ENCODE measurements at regions not wholly inside any gene's neighbourhood (a gene's known extent, or its start where the extent isn't known, plus 50 kb on each side); places are given as distances from the start of the nearest gene placed in this dataset.

DNA sequence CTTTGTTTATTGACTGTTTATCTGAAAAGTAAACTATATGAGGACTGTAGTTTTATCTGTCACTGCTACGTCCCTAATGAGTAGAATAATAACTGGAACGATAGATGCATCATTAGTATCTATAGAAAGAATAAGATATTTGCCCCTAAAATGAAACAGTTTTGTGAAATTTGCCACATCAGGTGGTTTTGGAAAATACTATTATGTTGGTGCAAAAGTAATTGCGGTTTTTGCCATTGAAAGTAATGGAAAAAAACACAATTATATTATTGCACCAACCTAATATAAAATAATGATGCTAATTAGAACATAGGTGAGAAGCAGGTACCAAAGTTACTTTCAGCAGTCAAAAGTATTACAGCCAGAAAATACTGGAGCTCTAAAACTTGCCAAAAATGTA is 158.3 kb downstream of the PABPC4L start:
- DNase-seq = no peak
- in situ Hi-C loops (cut with HindIII; ENCODE audit: low pct_ligation_motif_present, low pct_unique_long_range_greater_than_20kb, low sequenced_read_pairs) = no loop called here

DNA sequence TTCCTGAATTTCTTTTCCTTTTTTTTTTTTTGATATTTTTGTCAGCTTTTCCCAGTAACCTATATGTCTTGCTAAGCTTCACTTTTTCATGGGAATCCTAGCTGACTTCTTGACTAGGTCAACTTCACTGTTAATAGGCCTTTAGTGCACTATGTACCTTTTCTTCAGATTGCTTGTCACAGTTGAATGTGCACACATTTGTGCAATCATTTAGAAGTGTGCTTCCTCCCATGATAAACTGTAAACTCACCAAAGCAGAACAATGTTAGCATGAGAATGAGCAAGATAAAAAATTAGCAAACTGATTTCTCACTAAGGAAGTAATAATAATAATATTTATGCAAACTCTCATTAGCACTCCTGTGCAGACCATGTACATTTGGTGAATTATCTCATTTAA is 173.2 kb downstream of the PABPC4L start:
- peak; percentile 4 for DNase-seq
- in situ Hi-C loops (cut with HindIII; ENCODE audit: low pct_ligation_motif_present, low pct_unique_long_range_greater_than_20kb, low sequenced_read_pairs) = no loop called here

DNA sequence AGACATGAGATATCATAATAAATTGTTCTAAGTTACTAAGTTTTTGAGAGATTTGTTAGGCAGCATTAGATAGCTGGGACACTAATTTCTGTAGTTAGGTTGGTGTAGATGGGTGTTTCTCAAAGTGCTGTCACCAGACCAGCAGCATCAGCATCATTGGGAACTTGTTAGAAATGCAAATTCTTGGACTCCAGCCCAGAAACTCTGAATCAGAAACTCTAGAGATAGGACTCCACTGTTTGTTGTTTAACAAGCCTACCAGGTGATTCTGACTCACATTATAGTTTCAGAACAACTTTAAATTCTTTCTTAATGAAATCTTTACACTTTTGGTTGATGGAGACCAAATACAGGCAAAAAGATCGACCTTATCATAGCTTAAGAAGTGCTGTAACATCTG is 173.7 kb downstream of the PABPC4L start:
- in situ Hi-C loops (cut with HindIII; ENCODE audit: low pct_ligation_motif_present, low pct_unique_long_range_greater_than_20kb, low sequenced_read_pairs) = no loop called here
- DNase-seq = peak; percentile 64

DNA sequence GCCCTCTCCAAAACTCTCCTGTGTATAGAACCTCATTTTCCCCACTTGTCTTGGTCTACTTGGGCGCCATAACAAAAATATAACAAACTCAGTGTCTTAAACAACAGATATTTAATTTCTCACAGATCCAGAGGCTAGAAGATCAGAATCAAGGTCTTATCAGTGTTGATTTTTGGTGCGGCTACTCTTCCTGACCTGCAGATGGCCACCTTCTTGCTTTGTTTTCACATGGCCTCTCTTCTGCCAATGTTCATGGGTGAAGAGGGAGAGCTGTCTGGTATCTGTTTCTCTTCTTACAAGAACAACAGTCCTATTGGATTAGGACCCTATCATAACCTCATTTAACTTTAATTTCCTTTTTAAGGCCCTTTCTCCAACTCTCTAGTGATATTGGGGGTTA is 177.3 kb downstream of the PABPC4L start:
- in situ Hi-C loops (cut with HindIII; ENCODE audit: low pct_ligation_motif_present, low pct_unique_long_range_greater_than_20kb, low sequenced_read_pairs) = no loop called here
- DNase-seq = peak; percentile 52

DNA sequence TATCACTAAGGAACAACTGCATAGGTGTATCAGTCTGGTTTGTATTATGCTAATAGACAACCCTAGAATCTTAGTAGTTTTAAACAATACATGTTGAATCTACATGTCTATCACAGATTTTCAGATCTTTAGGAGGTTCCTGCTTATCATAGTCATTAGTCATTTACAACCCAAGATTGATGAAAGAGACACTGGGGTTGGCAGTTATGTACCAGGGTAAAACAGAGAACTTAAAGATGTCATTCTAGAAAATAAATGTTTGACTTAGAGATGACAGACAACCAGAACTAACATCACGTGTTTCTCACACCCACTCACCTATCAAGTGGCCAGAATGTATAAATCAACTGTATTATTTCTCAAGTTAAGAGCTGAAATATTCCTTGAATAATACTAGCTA is 181.9 kb downstream of the PABPC4L start:
- DNase-seq = no peak
- in situ Hi-C loops (cut with HindIII; ENCODE audit: low pct_ligation_motif_present, low pct_unique_long_range_greater_than_20kb, low sequenced_read_pairs) = no loop called here

DNA sequence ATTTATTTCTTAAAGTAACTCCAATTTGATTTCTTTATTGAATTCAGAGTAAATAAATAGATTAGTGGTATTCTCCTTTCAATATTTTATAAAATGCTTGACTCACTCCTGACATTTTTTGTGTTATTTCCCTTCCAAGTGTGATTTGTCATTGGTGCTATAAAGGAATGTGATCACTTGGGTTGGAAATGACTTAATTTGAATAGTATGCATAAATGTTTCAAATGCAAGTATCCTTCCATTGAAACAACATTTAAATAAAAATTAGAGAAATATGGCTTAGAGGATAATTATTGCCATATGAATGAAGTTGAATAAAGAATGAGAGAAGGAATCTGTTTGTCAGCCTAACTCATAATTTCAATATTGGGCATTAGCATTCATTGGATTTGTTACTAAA is 182.7 kb downstream of the PABPC4L start:
- DNase-seq = no peak
- in situ Hi-C loops (cut with HindIII; ENCODE audit: low pct_ligation_motif_present, low pct_unique_long_range_greater_than_20kb, low sequenced_read_pairs) = no loop called here

DNA sequence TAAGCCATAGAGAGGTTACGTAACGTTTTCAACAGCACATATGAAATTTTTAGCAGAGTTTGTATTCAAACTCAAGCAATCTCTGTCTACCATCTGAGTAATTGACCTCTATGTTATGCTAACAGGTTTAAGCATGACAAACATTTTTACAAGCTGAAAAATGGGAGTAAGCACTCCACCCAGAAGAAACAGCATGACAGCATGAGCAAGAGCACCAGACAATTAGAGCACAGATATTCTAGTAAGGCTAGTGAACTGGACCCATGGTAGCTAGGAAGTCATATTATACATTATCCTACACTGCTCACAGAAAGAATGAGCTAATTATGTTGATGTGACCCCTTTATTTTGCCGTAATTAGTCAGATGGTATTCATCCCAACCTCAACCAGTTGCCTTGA is 200.5 kb downstream of the PABPC4L start:
- no peak for DNase-seq
- in situ Hi-C loops (cut with HindIII; ENCODE audit: low pct_ligation_motif_present, low pct_unique_long_range_greater_than_20kb, low sequenced_read_pairs) = no loop called here

DNA sequence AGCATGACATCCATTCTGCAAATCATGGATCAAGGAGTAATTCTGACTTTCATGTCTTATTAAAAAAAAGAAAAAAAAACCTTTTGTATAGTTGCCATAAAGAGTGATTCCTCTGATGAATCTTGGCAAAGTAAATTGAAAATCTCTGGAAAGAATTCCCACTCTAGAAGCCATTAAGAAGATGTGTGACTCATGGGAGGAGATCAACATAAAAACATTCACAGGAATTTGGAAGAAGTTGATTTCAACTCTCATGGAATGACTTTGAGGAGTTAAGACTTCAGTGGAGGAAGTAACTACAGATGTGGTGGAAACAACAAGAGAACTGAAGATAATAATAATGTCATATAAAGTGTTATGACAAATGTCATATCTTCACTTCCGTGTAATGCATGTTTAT is 204.2 kb downstream of the PABPC4L start:
- DNase-seq = no peak
- in situ Hi-C loops (cut with HindIII; ENCODE audit: low pct_ligation_motif_present, low pct_unique_long_range_greater_than_20kb, low sequenced_read_pairs) = no loop called here

DNA sequence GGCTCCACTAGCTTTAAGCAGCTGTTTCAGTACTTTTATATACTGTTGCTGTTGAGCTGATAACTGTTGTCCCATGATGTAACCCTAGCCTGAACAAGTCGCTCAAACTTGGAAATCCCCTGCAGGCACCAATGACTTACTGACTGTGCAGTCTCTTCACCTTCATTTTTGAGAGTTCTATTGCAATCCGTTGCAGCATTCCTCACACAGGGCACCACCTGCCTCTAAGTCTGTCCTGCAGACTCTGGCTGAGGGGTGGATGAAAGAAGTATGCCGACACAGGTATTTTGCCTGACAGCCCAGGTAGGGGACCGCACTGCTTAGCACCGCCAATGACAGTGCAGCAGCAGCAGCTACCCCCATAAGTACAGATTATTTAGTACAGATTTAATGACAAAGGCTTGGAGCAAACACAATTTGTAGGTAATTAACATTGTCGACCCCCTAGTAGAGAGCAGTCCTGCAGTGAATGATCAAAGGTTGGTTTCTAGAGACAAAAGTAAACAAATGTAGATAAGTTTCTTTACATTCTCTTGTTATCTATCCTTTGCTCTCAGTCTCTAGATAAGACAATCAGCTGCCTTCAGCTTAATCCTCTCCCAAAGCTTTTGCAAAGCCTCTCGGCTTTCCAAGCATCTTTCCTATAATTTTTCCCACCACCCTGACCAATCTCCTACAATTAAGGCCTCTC is 205.0 kb downstream of the PABPC4L start:
- in situ Hi-C loops (cut with HindIII; ENCODE audit: low pct_ligation_motif_present, low pct_unique_long_range_greater_than_20kb, low sequenced_read_pairs) = no loop called here
- no peak for DNase-seq

DNA sequence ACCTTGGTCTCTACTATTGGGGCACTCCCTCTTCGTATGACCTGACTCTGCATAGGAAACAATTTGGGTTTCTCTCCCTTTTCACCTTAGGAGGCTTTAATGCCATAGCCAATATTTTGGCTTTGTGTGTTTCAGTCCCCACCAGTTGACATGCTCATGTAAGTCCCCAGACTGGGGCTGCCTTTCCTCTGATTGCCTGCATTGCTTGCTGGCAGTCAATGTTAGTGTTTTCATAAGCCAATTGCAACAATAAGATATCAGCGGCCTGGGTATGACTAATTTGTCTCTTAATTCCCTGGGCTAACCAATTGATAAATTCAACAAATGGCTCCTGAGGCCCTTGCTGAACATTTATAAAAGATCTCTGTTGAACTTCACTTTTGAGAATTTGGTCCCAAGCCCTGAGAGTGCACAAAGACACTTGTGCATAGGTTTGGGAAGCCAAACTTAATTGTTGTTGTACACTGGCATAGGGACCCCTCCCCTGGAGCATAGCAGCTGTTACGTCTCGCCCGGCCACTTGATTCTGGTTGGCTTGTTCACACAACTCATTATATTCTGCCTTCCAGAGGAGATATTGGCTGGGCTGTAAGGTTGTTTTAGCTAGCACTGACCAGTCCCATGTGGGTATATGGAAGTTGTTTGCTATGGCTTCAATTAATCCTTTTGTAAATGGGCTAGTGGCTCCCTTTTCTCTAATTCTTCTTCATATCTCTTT is 206.2 kb downstream of the PABPC4L start:
- in situ Hi-C loops (cut with HindIII; ENCODE audit: low pct_ligation_motif_present, low pct_unique_long_range_greater_than_20kb, low sequenced_read_pairs) = no loop called here

DNA sequence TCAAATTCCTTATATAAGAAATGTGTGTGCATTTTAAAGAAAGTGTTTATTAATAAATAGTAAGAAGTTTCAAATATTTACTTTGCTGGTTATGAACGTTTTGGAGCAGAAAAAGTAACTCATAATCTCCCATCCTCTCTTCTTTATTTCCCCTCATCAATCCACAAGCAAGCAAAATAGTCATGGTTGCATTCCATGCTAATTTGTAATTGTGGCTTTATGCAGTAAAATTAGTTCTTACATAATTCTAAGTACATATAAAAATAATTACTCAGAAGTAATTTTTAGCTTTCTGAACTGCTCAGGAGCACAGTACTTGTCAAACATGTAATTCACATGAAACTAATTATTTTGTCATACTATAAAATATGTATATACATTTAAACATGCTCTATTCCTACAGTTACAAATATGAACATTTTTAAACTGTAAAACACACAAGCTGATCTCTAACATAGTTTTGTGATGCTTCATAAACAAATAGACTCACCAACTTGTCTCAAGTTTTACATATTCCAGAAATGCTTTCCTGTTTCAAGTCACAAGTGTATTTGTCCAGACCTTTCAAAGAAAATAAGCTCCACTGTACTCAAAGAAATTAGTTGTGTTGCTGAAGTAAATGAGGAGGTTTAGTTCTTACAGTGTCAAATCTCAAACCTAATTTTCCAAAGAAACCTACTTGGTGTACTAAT is 218.9 kb downstream of the PABPC4L start:
- no peak for DNase-seq
- in situ Hi-C loops (cut with HindIII; ENCODE audit: low pct_ligation_motif_present, low pct_unique_long_range_greater_than_20kb, low sequenced_read_pairs) = no loop called here

More for the DNA sequence above, 206.2 kb downstream of the PABPC4L start:
- no peak for DNase-seq

DNA sequence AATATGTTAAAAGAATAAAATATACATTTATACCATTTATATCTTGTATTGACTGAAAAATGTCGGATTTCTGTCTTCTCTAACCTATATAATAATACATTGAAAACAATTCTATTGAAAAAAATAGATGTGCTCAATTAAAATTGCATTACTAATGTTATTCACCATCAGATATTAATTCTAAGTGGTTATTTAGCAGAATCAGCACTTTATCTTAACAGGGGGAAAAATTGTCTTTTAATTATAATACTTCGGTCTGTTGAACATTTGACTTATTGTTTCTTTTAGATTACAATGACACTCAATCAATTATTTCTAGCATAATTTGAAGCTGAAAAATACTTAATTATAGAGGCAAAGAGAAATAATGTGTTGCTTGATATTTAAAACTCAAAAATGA is 220.3 kb downstream of the PABPC4L start:
- no peak for DNase-seq
- in situ Hi-C loops (cut with HindIII; ENCODE audit: low pct_ligation_motif_present, low pct_unique_long_range_greater_than_20kb, low sequenced_read_pairs) = no loop called here

DNA sequence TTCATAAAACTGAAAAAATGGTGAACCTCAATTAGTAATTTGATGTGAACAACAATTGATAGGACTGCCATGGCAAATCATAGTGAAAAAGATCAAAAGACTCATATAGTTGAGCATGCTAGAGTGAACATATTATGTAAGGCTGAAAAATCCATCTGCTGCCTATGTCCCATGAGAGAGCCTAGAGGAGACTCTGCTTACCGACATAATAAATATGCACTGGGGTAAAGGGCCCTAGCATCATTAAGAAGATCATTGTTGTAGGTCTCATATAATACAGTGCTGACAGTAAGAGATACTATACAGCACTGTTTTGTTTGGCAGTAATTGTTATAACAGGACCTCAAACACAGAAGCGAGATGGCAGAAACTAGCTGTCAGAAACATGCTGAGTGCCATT is 229.0 kb downstream of the PABPC4L start:
- DNase-seq = no peak
- in situ Hi-C loops (cut with HindIII; ENCODE audit: low pct_ligation_motif_present, low pct_unique_long_range_greater_than_20kb, low sequenced_read_pairs) = no loop called here

DNA sequence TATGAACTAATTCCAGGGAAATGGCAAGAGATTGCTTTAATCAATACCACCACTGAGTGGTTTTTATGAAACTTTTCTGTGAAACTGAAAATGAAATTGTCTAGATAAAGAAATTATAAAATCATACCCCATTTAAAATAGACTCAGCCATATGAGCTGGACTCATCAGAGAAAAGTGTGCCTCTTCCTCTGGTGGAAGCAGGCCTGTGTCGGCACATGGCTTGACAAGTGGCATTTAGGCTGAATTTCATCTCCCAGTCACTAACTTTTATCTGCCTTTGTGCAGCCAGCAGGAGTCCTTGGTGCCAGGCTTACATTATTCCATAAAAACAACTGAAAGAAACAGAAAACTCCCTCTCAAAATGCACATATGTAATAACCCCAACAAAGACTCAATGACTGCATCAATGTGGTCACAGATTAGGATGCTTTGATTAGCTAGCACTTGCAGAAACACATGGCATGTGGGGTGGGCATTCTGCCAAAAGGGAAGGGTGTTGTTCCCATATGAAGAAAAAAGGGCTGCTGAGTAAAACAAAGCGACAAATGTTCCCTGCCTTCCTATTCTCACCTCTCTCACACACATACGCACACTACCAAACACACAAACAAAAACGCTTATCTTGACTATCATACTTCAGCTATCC is 232.3 kb downstream of the PABPC4L start:
- no peak for DNase-seq
- in situ Hi-C loops (cut with HindIII; ENCODE audit: low pct_ligation_motif_present, low pct_unique_long_range_greater_than_20kb, low sequenced_read_pairs) = no loop called here

DNA sequence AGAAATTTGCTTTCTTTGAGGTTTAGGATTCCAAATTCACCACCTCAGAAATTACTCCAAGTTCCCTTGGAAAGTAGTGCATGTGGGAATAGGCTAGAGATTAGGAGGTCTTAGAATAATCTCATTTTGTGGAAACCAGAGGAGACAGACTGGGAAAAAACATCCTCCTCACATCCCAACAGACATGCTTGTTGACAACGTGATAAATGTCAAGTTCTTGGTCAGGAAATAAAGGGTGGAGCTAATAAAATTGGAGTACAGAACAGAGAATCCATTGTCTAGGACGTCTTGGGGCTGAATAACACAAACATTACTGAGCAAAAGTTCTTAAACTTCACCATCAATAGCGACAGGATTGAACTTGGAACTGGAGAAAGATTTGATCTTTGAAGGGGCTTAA is 233.4 kb downstream of the PABPC4L start:
- no peak for DNase-seq
- in situ Hi-C loops (cut with HindIII; ENCODE audit: low pct_ligation_motif_present, low pct_unique_long_range_greater_than_20kb, low sequenced_read_pairs) = no loop called here

DNA sequence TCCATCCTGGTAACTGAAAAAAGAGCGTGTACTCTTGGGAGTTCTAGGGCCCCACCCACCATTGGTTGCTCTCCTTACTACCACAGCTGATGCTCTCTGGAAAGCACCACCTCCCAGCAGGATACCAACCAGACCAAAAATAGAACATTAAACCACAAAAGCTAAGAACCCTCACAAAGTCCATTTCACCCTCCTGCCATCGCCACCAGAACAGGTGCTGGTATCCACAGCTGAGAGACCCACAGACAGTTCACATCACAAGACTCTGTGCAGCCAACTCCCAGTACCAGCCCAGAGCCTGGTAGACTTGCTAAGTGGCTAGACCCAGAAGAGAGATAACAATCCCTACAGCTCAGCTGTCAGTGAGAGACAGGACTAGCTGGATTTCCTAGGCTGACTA is 240.6 kb downstream of the PABPC4L start:
- DNase-seq = no peak
- in situ Hi-C loops (cut with HindIII; ENCODE audit: low pct_ligation_motif_present, low pct_unique_long_range_greater_than_20kb, low sequenced_read_pairs) = no loop called here

DNA sequence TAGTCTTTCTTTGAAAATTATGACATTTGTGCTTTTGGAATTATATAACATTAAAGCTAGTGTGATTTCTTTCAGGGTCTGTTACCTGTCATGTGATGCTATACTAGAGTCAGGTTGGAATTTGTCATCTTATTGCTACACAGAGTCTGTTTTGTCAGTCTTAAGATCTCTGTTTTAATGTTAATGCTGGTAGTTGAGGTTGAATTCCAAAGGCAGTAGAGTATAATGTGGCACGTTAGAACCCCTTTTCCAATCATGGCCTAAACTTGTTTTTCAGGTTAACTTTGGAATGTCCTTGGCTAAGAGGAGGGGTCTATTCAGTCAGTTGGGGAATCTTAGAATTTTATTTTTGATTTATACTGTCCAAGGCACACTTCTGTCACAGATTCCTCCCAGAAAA is 258.5 kb downstream of the PABPC4L start:
- DNase-seq = no peak
- in situ Hi-C loops (cut with HindIII; ENCODE audit: low pct_ligation_motif_present, low pct_unique_long_range_greater_than_20kb, low sequenced_read_pairs) = no loop called here

DNA sequence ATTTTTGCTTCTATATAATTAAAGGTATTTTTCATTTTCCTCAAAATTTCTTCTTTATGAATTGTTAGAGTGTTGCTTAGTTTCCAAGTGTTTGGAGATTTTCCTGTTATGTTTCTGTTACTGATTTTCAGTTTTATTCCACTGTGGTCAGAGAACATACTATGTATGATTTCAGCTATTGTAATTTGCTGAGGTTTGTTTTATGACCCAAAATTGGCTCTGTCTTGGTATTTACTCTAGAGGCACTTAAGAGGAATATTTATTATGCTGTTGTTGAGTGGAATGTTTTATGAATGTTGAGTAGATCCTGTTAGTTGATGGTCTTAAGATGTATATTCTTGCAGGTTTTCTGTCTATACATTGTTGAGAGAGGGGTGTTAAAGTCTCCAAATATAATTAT is 263.5 kb downstream of the PABPC4L start:
- in situ Hi-C loops (cut with HindIII; ENCODE audit: low pct_ligation_motif_present, low pct_unique_long_range_greater_than_20kb, low sequenced_read_pairs) = no loop called here
- no peak for DNase-seq

DNA sequence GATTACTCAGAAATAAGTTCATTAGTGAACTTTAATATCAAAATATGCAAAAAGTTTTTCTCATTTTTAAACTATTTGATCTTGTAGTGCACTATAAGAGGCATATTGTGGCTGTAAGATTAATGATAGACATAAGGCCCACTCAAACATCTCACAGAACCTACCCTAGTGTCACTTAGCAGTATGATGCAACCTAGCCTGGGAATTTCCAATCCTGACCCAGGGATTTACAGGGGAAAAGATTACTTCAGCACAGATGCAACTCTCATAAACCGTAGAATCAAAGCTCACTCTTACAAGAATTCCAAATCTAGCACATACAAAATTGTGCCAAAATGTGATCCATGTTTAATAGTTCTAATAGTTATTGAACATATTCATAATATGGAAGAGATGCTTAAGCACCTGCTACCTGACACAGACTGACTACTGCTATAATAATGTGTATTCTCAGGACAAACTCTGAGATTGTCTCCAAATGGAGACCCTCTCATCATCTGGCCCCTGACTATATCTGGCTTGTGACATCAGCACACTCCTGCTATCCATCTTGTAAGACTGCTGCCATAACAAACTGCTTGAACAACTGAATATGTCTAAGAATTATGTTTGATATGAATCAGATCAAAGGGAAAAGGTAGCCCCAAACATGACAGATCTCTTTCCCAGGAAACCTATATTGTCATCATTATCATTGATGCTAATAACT is 271.9 kb downstream of the PABPC4L start:
- in situ Hi-C loops (cut with HindIII; ENCODE audit: low pct_ligation_motif_present, low pct_unique_long_range_greater_than_20kb, low sequenced_read_pairs) = no loop called here

More for the DNA sequence above, 271.9 kb downstream of the PABPC4L start:
- DNase-seq = no peak
